GM12891 (cell line): ENCODE measurements at regions not wholly inside any gene's neighbourhood (a gene's known extent, or its start where the extent isn't known, plus 50 kb on each side); places are given as distances from the start of the nearest gene placed in this dataset.
"Not testable (repeated sequence)": the region's sequence is repeated elsewhere in the genome, so short reads cannot be mapped to it uniquely, and the experiment has no call there.

Experiments
- DNase-seq: peaks from one replicate; pipeline ENCODE4 v3.0.0; 2011; ENCODE audit warnings: low spot score; ENCODE audit not compliant: insufficient read length
- FAIRE-seq: peaks from 2 replicates; lab custom pipeline; 2011; peaks lifted over from hg19 to GRCh38; lab: Jason Lieb, UNC
- PAX5 ChIP-seq: IDR thresholded peaks from 2 replicates; pipeline ENCODE4 v1.6.1; 2011; ENCODE audit warnings: low read length, moderate library complexity, mild to moderate bottlenecking; ENCODE audit not compliant: insufficient read depth, severe bottlenecking
- POLR2A ChIP-seq: IDR thresholded peaks from 2 replicates; pipeline ENCODE4 v1.6.1; 2011; ENCODE audit warnings: low read depth, low read length, control low read depth
- POLR2AphosphoS5 ChIP-seq: IDR thresholded peaks from 2 replicates; pipeline ENCODE4 v1.6.1; 2011; ENCODE audit warnings: low read depth, low read length, control low read depth
- POU2F2 ChIP-seq: IDR thresholded peaks from 2 replicates; pipeline ENCODE4 v1.6.1; 2011; ENCODE audit warnings: low read depth, mild to moderate bottlenecking, control low read depth, low read length, moderate library complexity
- SPI1 ChIP-seq: IDR thresholded peaks from 2 replicates; pipeline ENCODE4 v1.6.1; 2011; ENCODE audit warnings: low read depth, low read length, control low read depth
- TAF1 ChIP-seq: IDR thresholded peaks from 2 replicates; pipeline ENCODE4 v1.6.1; 2011; ENCODE audit warnings: low read depth, low read length, control low read depth

- FAIRE-seq (no peak), DNase-seq (no peak)
- TF ChIP-seq SPI1 (no peak), PAX5 (no peak), POU2F2 (no peak), POLR2A (no peak), TAF1 (no peak), POLR2AphosphoS5 (no peak)
These were observed 156.4 kb upstream of the COX7C start for GRCh38 chr5:86461169-86461956.

GRCh38 chr5:86463339-86463738 lies 154.4 kb upstream of the COX7C start:
- TF ChIP-seq TAF1 (no peak), PAX5 (no peak), POLR2A (no peak), POU2F2 (no peak), SPI1 (no peak), POLR2AphosphoS5 (no peak)
- FAIRE-seq (no peak), DNase-seq (no peak)

GRCh38 chr5:86465052-86465838 lies 152.5 kb upstream of the COX7C start:
- no peak for DNase-seq
- TF ChIP-seq POLR2A (no peak), POLR2AphosphoS5 (no peak), SPI1 (no peak), PAX5 (no peak), TAF1 (no peak), POU2F2 (no peak)
- FAIRE-seq = no peak

- FAIRE-seq, DNase-seq: not testable (repeated sequence)
These were observed 151.0 kb upstream of the COX7C start for GRCh38 chr5:86466721-86467120.

GRCh38 chr5:86482008-86482407 lies 135.7 kb upstream of the COX7C start:
- no peak for FAIRE-seq
- no peak for DNase-seq
- TF ChIP-seq POU2F2 (no peak), SPI1 (no peak), POLR2AphosphoS5 (no peak), TAF1 (no peak), POLR2A (no peak), PAX5 (no peak)

GRCh38 chr5:86493777-86494176 lies 124.0 kb upstream of the COX7C start:
- no peak for FAIRE-seq
- no peak for DNase-seq
- no peak for TF ChIP-seq PAX5
- no peak for TF ChIP-seq POLR2AphosphoS5
- no peak for TF ChIP-seq TAF1
- TF ChIP-seq POU2F2 = no peak
- TF ChIP-seq SPI1 = no peak
- TF ChIP-seq POLR2A = no peak

GRCh38 chr5:86500947-86501346 lies 116.8 kb upstream of the COX7C start:
- DNase-seq (no peak), FAIRE-seq (no peak)
- TF ChIP-seq TAF1 (no peak), PAX5 (no peak), POLR2A (no peak), SPI1 (no peak), POU2F2 (no peak), POLR2AphosphoS5 (no peak)

- FAIRE-seq (no peak), DNase-seq (no peak)
- TF ChIP-seq PAX5 = no peak
- TF ChIP-seq SPI1 = no peak
- TF ChIP-seq POLR2A = no peak
- TF ChIP-seq POU2F2 = no peak
- no peak for TF ChIP-seq POLR2AphosphoS5
- no peak for TF ChIP-seq TAF1
These were observed 110.2 kb upstream of the COX7C start for GRCh38 chr5:86507574-86507973.

GRCh38 chr5:86510330-86510915 lies 107.3 kb upstream of the COX7C start:
- FAIRE-seq, DNase-seq: not testable (repeated sequence)

GRCh38 chr5:86523718-86524117 lies 94.0 kb upstream of the COX7C start:
- no peak for FAIRE-seq

More at GRCh38 chr5:86523718-86524117, 94.0 kb upstream of the COX7C start:
- TF ChIP-seq POLR2AphosphoS5 (no peak), POU2F2 (no peak), SPI1 (no peak), PAX5 (no peak), TAF1 (no peak), POLR2A (no peak)
- DNase-seq = no peak
